OCI-M1 (cell line): ENCODE measurements at regions not wholly inside any gene's neighbourhood (a gene's known extent, or its start where the extent isn't known, plus 50 kb on each side); places are given as distances from the start of the nearest gene placed in this dataset.
A peak's percentile ranks its signal among the peaks of the same experiment; 100 is the strongest.
"Not testable (repeated sequence)": the region's sequence is repeated elsewhere in the genome, so short reads cannot be mapped to it uniquely, and the experiment has no call there.

Experiments used
- DNase-seq: peaks from one replicate; lab custom pipeline; 2025; lab: John Stamatoyannopoulos, UW

DNA sequence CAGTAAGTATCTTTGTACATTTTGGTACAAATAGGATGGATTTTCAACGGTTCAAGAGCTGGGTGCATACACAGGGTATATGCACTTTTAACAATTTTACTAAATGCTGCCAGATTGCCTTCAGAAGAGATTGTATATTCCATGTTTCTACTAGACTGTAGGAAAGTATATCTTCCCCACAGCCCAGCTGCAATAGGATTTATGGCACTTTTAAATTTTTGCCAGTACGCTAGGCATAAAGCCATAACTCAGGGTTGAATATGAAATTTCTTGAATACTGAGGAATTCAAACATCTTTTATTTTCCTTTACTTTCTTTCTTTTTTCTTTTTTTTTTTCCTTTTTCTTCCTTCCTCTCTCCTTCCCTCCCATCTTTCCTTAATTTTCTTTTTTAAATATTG, 78.7 kb upstream of the SULF2 start:
- DNase-seq = no peak

DNA sequence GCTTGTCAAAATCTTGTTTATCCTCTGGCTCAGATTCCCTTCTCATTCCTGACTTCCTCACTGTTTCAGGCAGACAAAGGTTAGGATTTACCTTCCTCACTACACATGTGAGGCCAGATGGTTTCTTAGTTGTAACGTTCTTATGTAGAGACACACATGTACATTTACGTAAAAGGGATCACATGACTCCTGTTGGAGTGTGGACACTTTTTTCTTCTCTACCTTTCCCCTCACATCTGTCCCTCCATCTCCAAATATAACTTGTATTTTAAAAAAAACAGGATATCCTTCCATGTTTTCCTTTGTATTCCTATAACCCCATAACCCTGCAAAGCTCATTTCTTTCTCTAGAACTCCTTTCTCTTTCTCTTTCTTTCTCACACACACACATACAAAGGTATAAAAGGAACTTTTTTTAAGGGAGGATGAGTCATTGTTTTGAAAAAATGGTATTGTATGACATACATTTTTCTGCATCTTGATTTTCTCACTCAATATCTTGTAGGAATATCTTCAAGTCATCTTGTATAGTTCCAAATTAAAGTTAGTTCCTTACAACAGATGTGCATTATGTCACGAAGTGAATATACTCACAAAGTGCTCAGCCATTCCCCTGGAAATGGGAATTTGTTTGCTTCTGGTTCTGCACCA, 78.2 kb upstream of the SULF2 start:
- peak; percentile 2 for DNase-seq

DNA sequence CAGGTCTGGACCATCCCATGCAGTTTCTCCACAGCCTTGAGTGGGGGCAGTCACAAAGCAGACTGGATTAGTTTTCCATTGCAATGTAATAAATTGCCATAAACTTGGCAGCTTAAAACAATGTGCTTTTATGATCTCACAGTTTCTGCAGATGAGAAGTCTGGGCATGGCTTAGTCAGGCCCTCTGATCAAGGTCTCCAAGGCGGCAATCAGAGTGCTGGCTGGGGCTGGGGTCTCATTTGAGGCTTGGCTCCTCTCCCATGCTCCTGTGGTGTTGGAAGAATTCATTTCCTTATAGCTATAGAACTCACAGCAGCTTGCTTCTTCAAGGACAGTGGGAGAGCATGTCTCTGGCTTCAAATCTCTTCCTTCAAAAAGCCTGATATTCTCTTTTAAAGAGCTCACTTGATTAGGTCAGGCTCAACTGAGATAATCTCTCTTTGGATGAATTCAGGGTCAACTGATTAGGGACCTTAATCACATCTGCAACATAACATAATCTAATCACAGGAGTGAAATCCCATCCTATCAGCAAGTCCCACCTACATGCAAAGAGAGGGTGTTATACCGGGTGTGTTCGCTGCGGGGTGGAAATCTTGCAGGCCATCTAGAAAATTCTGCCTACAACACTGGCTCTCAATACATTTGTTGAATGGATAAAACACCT, 77.4 kb upstream of the SULF2 start:
- no peak for DNase-seq

DNA sequence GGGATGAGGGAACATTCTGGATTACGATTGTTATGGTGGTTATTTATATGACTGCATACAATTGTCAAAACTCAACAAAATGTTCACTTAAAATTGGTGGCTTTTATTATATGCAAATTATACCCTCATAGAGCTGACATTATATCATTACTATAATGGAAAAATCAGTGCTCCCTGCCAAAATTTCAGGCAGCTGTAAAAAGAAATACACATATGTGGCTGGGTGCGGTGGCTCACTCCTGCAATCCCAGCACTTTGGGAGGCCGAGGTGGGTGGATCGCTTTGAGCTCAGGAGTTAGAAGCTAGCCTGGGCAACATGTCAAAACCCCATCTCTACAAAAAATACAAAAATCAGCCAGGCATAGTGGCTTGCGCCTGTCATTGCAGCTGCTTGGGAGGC, 75.8 kb upstream of the SULF2 start:
- no peak for DNase-seq

DNA sequence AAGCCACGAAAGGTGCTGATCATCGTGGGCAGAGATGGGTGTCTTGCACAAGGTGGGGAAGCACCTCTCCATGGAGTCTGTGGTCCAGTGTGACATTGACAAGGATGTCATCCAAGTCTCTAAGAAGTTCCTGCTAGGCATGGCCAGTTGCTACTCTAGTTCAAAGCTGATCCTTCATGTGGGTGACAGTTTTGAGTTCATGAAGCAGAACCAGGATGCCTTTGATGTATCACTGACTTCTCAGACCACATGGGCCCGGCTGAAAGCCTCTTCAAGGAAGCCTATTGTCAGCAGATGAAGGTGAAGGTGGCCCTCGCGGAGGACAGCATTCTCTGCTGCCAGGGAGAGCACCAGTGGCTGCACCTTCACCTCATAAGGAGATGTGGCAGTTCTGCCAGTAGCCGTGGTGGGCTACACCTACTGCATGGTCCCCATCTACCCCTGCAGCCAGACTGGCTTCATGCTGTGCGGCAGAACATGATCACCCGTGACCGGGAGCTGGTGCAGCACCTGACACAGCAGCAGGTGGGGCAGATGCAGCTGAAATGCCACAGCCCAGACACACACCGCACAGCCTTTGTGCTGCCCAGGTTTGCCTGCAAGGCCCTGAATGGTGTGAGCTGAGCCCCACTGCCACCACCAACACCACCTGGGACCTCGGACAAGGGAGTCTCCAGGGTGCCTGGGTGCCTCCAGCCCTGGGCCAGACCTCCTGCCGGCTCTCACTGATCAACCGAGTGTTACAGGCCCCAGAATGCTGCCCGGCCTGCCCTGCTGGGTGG, 75.0 kb upstream of the SULF2 start:
- no peak for DNase-seq

DNA sequence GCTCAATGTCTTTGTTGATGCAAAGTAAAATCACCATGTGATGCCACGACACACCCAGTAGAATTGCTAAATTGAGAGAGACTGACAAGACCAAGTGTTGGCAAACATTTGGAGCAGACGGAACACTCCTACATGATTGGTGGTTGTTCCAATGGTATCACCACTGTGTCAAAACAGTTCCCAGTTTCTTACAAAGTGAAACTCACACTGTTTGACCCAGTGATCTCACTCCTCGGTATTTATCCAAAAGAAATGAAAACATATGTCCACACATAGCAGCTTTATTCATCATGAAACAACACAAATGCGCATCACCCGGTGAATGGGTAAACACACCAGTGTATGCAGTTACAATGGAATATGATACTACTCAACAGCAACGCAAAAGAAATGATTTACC, 74.0 kb upstream of the SULF2 start:
- no peak for DNase-seq

DNA sequence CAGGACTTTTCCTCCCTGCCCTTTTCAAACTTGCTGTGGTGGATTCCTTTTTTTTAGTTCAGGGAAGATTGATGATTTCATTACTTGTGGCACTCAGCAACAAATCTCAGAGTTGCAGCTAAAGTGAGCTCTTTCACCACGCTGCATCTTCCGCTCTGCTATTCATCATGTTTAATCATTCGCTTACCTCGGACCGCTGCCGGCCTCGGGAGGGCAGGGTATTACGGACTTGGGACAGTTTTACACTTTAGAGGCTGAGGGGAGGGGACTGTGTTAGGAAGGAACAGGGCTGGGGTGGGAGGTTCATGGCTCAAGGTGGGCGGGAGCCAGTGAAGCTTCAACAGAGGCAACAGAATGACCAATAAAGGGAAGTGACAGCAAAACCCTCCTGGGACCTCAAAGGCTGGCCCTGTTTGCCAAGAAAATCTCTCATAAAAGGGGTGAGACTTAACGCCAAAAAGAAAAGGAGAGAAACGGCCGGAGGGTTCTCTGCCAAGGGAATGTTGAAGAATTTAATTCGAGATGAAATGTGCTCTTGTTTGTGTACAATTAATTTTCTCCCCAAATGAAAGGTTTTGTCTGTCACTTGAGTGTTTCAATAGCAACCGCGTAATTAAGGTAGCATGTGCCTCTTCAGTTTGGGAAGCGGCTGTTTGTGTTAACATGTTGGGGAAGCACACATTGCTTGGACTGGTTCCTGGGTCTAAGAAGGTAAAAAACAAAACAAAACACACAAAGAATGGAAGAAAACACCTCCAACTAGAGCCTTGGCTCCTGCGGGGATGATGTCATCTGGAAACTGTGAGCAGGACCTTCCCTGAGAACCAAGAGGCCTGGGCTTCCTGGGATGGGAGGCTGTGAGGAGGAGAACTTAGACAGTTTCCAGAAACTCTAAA, 72.5 kb upstream of the SULF2 start:
- DNase-seq = no peak

DNA sequence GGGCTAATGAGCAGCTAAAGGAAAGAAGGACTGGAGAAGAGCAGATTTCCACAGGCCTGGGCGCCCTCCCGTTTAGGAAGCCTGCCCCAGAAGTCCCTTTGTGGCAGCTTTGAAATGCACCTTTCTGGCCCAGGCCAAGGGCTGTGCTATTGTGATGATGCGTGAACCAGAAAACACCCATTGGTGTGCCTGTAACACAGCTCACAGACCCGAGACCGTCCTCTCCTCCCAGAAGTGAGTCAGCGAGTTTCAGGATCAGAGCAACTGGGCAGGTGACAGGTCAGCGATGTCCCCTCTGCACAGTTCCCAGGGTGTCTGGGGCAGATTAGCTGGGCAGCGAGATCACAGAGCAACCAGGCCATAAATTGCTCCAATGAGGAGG, 71.9 kb upstream of the SULF2 start:
- no peak for DNase-seq

DNA sequence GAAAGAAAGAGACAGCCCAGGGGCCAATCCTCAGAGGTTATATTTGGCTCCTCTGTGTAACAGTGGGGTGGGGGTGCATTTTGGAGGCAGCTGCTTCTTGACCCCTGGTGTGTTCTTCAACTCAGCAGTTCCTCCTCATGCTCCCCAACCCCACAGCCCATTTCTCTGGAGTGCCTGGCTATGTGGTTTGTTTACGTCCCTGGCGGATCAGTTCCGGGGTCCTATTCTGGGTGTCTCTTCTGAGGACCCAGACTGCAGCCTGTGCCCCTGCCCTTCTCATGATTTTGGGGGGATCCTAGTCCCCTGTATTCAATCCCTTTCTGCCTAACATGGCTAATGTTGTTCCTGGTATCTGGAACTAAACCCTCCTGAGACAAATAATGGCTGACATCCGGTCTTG, 70.5 kb upstream of the SULF2 start:
- no peak for DNase-seq

DNA sequence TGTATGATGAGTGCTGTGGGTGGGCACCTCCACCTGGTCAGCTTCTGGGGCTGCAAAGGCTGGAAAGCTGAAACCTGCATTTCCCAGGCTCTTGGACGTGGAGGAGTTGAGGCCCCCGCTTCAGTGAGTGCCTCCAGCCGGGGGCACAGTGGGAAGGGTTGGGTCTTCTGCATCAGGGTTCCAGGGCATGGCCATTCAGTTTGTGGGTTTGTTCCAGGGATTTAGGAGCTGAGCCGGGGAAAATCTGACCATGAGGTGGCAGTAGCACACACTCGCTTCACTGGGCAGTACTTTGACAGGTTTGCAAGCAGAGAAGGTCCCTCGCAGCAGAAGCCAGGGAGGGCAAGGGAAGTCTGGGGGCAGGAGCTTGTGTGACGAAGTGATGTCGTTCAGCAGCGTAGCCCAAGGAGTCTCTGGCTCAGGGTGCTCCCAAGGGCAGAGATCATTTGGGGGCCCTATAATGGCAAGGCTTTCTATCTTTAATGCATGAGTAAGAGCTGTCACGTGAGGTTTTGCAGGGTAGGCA, 69.5 kb upstream of the SULF2 start:
- DNase-seq = peak; percentile 57

DNA sequence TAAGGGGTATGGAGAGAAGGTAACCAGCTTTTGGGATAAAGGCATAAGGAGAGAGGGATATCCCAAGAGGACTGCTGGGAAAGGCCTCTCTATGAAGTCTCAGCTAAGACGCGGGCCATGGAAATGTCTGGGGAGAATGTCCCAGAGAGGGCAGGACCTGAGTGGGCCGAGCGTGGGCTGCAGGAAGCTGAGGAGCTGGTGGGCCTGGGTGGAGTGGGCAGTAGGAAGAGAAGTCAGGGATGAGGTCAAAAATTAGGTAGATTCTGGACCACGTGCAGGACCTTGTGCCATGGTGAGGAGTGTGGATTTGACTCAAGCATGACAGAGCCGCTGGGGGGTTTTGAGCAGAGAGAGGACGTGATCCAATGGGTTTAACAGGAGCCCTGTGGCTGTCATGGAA, 66.5 kb upstream of the SULF2 start:
- no peak for DNase-seq

DNA sequence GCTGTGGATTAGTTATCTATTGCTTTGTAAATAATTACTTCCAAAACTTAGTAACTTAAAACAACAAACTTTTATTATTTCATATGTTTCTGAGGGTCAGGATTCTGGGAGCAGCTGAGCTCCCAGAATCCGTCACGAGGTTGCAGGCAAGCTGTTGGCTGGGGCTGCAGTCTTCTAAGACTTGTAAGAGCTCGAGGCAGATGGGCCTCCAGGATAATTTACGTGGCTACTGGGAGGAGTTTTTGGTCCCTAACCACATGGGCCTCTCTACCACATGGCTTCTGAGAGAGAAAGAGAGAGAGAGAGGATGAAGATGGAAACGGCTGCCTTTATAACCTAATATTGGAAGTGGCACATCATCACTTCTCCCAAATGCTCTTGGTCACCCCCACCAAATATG, 64.9 kb upstream of the SULF2 start:
- DNase-seq = no peak

DNA sequence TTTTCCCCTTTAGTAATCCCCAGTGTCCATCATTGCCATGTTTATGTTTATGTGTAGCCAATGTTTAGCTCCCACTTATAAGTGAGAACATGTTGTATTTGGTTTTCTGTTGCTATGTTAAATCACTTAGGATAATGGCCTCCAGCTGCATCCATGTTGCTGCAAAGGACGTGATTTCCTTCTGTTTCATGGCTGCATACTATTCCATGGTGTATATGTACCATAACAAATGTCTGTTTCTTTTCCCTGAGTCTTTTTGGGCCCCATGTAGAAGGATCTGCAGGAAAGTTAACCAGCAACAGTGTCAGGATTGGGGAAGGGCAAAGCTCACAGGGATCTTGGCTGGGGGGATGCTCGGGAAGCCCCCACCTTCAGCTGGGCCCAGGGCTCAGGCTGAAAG, 64.3 kb upstream of the SULF2 start:
- no peak for DNase-seq

DNA sequence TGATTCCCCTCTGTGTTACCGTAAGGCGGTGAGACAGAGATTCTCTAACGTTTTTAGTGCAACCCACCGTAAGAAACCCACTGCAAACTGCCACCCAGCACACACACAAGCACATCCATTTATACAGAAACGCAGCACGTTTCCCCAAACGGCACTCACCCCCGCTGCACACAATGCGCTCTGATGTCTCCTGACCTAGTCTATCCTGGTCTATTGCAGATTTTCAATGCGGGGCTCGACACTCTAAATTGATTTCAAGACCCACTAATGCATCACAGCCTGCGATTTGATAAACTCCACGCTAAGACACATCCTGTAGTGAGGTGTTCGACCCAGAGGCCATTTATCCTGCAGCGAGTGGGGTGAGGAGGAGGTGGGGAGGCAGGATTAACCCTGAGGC, 63.7 kb upstream of the SULF2 start:
- DNase-seq = no peak

DNA sequence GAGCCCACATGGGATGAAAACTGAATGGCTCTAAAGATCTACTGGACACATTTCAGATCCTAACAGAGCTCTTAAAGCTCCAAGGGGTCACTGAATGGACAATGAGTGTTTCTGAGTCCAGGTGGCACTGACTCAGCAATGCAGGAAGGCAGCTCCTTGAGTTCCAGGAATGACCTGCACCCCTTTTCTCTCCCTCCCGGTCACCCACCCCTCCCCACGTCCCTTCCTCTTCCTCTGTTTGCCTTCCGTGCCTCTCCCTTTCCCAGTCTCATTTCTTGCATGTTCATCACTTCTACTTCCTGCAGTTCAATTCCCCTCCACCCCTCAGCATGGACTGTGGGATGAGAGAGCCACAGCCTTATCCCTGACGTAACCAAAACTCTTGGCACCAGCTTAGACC, 63.3 kb upstream of the SULF2 start:
- DNase-seq = not testable (repeated sequence)

DNA sequence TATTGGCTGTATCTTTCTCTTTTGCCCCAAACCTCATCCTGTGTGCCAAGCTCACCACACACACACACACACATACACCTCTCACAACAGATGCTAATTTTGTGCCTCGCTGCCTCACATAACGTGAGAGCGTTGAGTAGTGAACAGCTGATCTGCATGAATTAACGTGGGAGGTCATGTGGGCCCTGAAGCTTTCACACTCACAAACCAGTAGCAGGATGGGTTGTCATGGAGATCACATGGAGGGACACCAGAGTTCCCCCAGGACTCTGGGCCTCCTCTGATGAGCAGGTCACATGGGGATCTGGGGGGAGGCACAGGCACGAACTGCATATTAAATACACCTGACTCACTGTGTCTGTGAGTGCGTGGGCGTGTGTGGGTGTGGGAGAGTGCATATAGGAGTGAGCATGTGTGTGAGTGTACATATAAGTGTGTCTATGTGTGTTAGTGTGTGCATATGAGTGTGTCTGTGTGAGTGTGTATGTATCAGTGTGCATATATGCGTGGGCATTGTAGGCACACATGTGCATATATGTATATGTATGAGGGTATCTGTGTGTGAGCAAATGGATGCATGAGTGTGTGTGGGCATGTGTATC, 62.7 kb upstream of the SULF2 start:
- no peak for DNase-seq

DNA sequence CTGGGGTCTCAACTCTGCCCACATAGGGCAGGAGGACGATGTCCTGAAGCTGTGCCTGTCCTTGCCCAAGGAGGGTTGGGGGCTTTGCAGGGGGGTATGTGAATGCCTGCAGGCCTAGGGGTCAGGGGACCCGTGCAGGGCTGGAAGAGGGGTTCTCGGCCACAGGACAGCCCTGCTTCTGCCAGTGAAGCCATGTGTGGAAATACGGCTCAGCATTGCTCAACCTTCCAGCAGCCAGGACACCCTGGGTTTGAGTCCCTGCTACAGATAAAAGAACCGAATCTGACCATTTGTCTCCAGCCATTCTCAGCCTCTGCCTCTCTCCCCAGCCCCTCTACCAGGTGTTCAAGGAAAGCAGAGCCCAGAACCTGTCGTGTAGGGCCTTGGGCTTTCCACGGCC, 61.9 kb upstream of the SULF2 start:
- not testable (repeated sequence) for DNase-seq

DNA sequence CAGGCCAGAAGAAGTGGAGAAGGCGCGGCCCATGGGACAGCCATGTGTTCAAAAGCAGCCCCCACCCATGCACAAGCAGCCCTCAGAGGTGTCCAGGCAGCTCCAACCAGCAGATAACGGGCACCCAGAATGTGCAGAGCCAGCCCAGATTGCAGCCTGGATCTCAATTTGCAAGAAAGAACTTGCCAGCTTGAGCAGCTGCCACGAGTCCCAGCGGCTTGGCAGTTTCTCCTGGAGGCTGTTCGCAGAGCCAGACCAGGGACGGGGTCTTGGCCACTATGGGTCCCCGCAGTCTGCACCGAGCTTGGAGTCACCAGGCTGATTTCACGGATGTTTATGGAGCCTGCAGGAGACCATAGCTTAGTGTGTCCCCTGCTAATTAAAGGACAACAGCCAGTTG, 61.4 kb upstream of the SULF2 start:
- DNase-seq = not testable (repeated sequence)

DNA sequence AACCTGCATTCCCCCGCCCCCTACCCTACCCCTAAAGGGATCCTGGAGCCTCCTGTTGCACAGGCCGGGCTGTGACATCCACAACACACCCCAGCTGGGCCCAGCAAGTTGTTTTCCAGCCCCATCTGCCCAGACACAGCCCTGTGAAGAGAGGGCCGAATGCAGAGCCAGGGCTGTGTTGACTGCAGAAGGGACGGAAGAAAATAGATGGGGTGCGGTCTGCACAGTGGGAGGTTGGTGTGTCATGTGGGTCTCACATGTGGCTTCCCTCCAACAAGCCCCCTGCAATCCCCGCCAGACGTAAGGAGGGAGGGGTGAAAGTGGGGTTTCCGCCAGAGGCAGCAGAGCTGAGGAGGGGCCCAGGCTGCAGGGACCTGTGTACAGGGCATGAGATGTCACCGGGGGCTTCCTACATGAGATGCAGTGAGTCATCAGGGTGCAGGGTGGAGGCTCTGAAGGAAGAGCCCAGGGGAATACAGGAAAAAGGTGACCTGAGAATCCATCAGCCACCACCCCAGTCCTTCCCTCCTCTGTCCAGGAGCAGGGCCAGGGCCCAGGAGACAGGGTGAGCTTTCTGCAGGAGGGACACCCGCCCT, 60.2 kb upstream of the SULF2 start:
- not testable (repeated sequence) for DNase-seq

DNA sequence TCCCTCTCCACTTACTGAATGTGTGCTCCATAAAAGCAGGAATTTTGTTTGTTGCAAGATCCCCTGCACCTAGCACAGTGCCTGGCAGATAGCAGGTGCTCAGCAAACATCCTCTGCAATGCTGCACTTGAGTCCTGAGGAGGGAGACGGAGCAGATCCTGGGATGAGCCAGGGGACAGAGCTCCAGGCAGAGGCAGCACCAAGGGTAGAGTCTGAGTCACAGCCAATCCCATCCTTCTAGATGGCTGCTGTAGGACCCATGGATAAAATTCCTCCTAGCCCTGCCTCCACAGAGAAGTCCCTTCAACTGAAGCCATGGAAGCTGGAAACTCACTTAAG, 59.3 kb upstream of the SULF2 start:
- not testable (repeated sequence) for DNase-seq

DNA sequence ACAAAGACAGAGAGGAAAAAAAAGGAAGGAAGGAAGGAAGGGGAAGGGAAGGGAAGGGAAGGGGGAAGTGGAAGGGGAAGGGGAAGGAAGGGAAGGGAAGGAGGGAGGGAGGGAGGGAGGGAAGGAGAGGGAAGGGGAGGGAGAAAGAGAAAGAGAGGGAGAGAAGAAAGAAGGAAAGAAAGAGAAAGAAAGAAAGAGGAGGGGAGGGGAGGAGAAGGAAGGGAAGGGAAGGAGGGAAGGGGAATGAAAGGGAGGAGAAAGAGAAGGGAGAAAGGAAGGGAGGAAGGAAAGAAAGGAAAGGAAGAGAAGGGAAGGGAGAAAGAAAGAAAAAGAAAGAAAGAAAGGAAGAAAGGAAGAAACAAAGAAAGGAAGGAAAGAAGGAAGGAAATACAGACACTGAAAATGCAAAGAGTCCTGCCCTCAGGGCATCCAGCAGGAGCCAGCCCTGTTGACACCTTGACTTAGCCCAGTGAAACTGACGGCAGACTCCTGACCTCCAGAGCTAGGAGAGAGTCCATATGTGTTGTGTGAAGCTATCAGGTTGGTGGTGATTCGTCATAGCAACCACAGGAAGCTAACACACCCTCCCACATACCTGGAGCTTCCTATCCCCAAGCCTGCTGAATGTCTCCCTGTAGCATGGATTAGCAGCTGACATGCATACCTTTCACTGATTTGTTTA, 58.7 kb upstream of the SULF2 start:
- no peak for DNase-seq
